Caco-2 (cell line): ENCODE measurements at regions not wholly inside any gene's neighbourhood (a gene's known extent, or its start where the extent isn't known, plus 50 kb on each side); places are given as distances from the start of the nearest gene placed in this dataset.

ENCODE experiments used
- BruUV-seq: library from RNA; stranded (reverse); fragments of 400-500 nt; replicated peaks from 2 replicates; lab custom pipeline; 2021; lab: Mats Ljungman, UMichigan
- CTCF ChIA-PET: fragments of 300-600 bp; sonication (Branson Sonifier 250); formaldehyde crosslinking; loops from one replicate; lab custom pipeline; 2022; ENCODE audit warnings: antibody characterized with exemption; lab: Charles Lee
- POLR2A ChIA-PET: fragments of 300-600 bp; sonication (Branson Sonifier 250); formaldehyde crosslinking; loops from one replicate; lab custom pipeline; 2022; ENCODE audit warnings: antibody characterized with exemption; lab: Charles Lee
- DNase-seq, 2 experiments: peaks; one replicate each; pipeline versions ENCODE4 v3.0.0 to v3.0.0-alpha.2; 2020 to 2022
- H3K27me3 ChIP-seq: replicated peaks from 2 replicates; pipeline ENCODE4 v1.6.0; 2011; ENCODE audit warnings: low read length; ENCODE audit not compliant: control insufficient read depth, insufficient read depth
- H3K36me3 ChIP-seq: 2 replicates; pipeline ENCODE4 v1.5.1; 2011; ENCODE audit warnings: low read length; ENCODE audit not compliant: control insufficient read depth, insufficient read depth
- H3K4me1 ChIP-seq: fragments of 250-450 bp; sonication (Bioruptor Pico); 2 replicates; pipeline ENCODE4 v1.5.1; 2020; ENCODE audit warnings: mild to moderate bottlenecking
- H3K4me3 ChIP-seq: 2 replicates; pipeline ENCODE4 v1.5.1; 2011; ENCODE audit warnings: low read depth, mild to moderate bottlenecking, control low read depth, low read length
- H3K9me3 ChIP-seq: fragments of 250-450 bp; sonication (Bioruptor Pico); 2 replicates; pipeline ENCODE4 v1.5.1; 2020; ENCODE audit warnings: mild to moderate bottlenecking, moderate library complexity
- H3K27ac Mint-ChIP-seq: one replicate; pipeline ENCODE4 v1.8.0; 2022; ENCODE audit warnings: mixed read lengths; ENCODE audit not compliant: unreplicated experiment
- H3K27me3 Mint-ChIP-seq: one replicate; pipeline ENCODE4 v1.8.0; 2022; ENCODE audit warnings: mixed read lengths; ENCODE audit not compliant: insufficient read depth, unreplicated experiment
- H3K36me3 Mint-ChIP-seq: one replicate; pipeline ENCODE4 v1.8.0; 2022; ENCODE audit warnings: mild to moderate bottlenecking, mixed read lengths; ENCODE audit not compliant: insufficient read depth, unreplicated experiment
- H3K4me1 Mint-ChIP-seq: one replicate; pipeline ENCODE4 v1.8.0; 2022; ENCODE audit warnings: low read depth, mixed read lengths; ENCODE audit not compliant: unreplicated experiment
- H3K4me3 Mint-ChIP-seq: one replicate; pipeline ENCODE4 v1.8.0; 2022; ENCODE audit warnings: mild to moderate bottlenecking, moderate library complexity, mixed read lengths; ENCODE audit not compliant: unreplicated experiment
- H3K9me3 Mint-ChIP-seq: one replicate; pipeline ENCODE4 v1.8.0; 2022; ENCODE audit warnings: mixed read lengths; ENCODE audit not compliant: unreplicated experiment
- CTCF ChIP-seq, 2 experiments: fragments of 200-600 bp in 1 of 2; IDR thresholded peaks; 1 replicate in 1 of 2; 2 replicates in 1 of 2; pipeline versions ENCODE4 v1.5.1 to v1.8.0; 2011 to 2022; ENCODE audit warnings: antibody characterized with exemption in 1 of 2, control low read depth in 1 of 2, inconsistent platforms in 1 of 2, low read depth in 1 of 2, low read length in 1 of 2, mild to moderate bottlenecking in 1 of 2, moderate library complexity in 1 of 2; ENCODE audit not compliant: insufficient read depth in 1 of 2, severe bottlenecking in 1 of 2, unreplicated experiment in 1 of 2
- intact Hi-C: fragments of 100-400 bp; cut with micrococcal nuclease; formaldehyde crosslinking; loops from one replicate; pipeline ENCODE4 v1.10.0; 2022; ENCODE audit not compliant: unreplicated experiment

DNA sequence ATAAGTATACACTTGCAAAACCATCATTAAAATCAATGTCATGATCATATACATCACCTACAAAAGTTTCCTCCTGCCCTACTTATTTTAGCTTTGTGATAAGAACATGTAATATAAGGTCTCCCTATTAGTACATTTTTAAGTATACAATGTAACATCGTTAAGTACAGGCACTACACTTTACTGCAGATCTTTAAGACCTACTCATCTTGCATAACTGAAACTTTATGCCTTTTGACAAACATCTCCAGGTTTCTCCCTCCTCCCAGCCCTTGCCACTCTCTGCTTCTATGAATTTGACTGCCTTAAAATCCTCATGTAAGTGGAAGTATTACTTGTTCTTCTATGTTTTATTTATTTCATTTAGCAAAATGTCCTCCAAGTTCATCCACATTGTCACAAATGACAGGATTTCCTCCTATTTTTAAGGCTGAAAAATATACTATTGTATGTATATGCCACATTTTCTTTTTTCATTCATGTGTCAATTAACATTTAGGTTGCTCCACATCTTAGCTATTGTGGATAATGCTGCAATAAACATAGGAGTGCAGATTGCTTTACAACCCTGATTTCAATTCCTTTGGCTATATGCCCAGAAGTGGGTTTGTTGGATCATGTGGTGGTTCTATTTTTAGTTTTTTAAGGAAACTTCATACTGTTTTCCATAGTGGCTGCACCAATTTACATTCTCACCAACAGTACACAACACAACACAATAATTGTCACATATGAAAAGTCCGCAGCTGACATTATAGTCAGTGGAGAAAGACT lies 471.1 kb upstream of the ANO3 start:
- no peaks in the 10 kb centered on the region for H3K27me3 Mint-ChIP-seq
- no peaks in the 10 kb centered on the region for H3K4me1 Mint-ChIP-seq
- no peak overlapping the region for H3K4me3 Mint-ChIP-seq
- H3K9me3 Mint-ChIP-seq: no peaks in the 10 kb centered on the region
- Histone ChIP-seq H3K36me3 (no peaks in the 10 kb centered on the region), H3K4me3 (no peak overlapping the region), H3K4me1 (no peaks in the 10 kb centered on the region), H3K9me3 (no peaks in the 10 kb centered on the region), H3K27me3 (no peaks in the 10 kb centered on the region; the same call in 1 of the 2 replicates)
- ChIA-PET CTCF (no interaction called here), POLR2A (no interaction called here)
- no TSS peak for BruUV-seq
- intact Hi-C loops: no loop called here
- TF ChIP-seq CTCF (IDR thresholded peaks at IDR 0.05; ENCODE audit: insufficient read depth in 1 of 2, low read depth in 1 of 2, low read length in 1 of 2, severe bottlenecking in 1 of 2, unreplicated experiment in 1 of 2): no peak
- H3K27ac Mint-ChIP-seq: no peak overlapping the region
- no peaks in the 10 kb centered on the region for H3K36me3 Mint-ChIP-seq
- no peak for DNase-seq

DNA sequence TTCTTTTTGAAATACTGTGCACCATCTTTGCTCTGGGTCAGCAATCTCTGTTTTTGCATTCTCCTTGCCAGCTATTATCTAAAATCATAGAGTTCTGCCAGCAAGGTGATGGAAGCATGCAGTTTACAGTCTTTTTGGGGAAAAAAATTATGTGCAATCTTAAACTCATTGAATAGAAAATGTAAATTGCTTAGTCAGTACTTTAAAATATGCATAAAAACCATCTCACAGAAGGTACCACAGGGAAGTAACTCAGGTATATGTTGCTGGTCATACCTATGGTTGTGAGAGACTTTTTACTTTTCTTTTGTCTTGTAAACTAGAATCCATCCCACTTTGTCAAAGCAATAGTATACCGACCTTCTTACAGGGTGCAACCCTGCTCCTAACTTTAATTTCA lies 469.8 kb upstream of the ANO3 start:
- Mint-ChIP-seq H3K4me1 (no peaks in the 10 kb centered on the region), H3K9me3 (no peaks in the 10 kb centered on the region), H3K27me3 (no peaks in the 10 kb centered on the region), H3K36me3 (no peaks in the 10 kb centered on the region), H3K27ac (no peak overlapping the region), H3K4me3 (no peak overlapping the region)
- Histone ChIP-seq H3K9me3 (no peaks in the 10 kb centered on the region), H3K27me3 (no peaks in the 10 kb centered on the region; the same call in 1 of the 2 replicates), H3K4me3 (no peak overlapping the region), H3K4me1 (no peaks in the 10 kb centered on the region), H3K36me3 (no peaks in the 10 kb centered on the region)
- CTCF ChIA-PET: no interaction called here
- POLR2A ChIA-PET: no interaction called here
- no peak for DNase-seq
- intact Hi-C loops: no loop called here
- no peak for TF ChIP-seq CTCF (IDR thresholded peaks at IDR 0.05; ENCODE audit: insufficient read depth in 1 of 2, low read depth in 1 of 2, low read length in 1 of 2, severe bottlenecking in 1 of 2, unreplicated experiment in 1 of 2)
- BruUV-seq: no TSS peak

GRCh38 chr11:25863986-25864385 lies 467.9 kb upstream of the ANO3 start:
- H3K27ac Mint-ChIP-seq: no peak overlapping the region
- CTCF ChIA-PET: no interaction called here

More at GRCh38 chr11:25863986-25864385, 467.9 kb upstream of the ANO3 start:
- no TSS peak for BruUV-seq
- Mint-ChIP-seq H3K4me3 (no peak overlapping the region), H3K36me3 (no peaks in the 10 kb centered on the region), H3K4me1 (no peaks in the 10 kb centered on the region), H3K9me3 (no peaks in the 10 kb centered on the region), H3K27me3 (no peaks in the 10 kb centered on the region)
- H3K36me3 ChIP-seq: no peaks in the 10 kb centered on the region
- no peaks in the 10 kb centered on the region; the same call in 1 of the 2 replicates for H3K27me3 ChIP-seq
- no peak for DNase-seq
- H3K4me3 ChIP-seq: no peak overlapping the region
- no peaks in the 10 kb centered on the region for H3K4me1 ChIP-seq
- no peaks in the 10 kb centered on the region for H3K9me3 ChIP-seq
- intact Hi-C loops: no loop called here
- POLR2A ChIA-PET: no interaction called here
- no peak for TF ChIP-seq CTCF (IDR thresholded peaks at IDR 0.05; ENCODE audit: insufficient read depth in 1 of 2, low read depth in 1 of 2, low read length in 1 of 2, severe bottlenecking in 1 of 2, unreplicated experiment in 1 of 2)
